ENCODE measurements at regions not wholly inside any gene's neighbourhood (a gene's known extent, or its start where the extent isn't known, plus 50 kb on each side); places are given as distances from the start of the nearest gene placed in this dataset.

DNA sequence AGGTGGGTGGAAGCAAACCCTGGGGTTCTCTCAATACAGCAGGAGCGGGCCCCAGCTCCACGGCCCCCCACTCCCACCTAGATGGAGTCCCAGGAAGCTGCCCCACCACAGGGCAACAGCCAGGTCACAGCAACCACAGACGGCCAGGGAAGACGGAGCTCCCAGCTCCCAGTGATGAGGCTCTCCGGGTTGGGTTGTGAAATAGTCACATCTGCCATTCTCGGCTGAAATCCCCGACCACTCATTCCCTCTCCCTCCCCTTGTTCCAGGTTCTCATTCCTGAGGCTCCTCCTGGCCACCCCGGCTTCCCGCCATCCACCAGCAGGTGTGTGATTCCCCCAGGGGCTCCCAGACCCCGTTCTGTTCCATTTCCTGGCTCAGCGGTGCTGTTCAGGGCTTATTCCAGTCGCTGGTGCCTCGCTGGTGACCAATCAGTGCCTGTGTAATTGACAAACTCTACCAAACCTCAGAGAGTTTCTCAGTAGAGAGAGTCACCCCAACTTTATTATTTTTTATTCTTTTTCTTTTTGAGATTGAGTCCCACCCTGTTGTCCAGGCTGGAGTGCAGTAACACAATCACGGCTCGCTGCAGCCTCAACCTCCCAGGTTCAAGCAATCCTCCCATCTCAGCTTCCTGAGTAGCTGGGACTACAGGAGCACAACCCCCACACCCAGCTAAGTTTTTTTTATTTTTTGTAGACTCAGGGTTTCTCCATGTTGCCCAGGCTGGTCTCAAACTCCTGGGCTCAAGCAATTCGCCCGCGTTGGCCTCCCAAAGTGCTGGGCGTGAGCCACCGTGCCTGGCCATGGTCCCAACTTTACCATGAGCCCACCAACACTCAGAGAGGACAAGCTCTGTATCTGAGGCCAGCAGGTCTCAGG, 63.2 kb downstream of the SHANK2 start:
- Mint-ChIP-seq H3K4me1 (no peaks in the 10 kb centered on the region), H3K27ac (no peak overlapping the region), H3K27me3 (peaks cover 0 to 17% of the 10 kb centered on the region in 2 donors), H3K4me3 (no peak overlapping the region), H3K9me3 (no peaks in the 10 kb centered on the region), H3K36me3 (no peaks in the 10 kb centered on the region)
- DNase-seq (no peak), ATAC-seq (replicated peaks) (no peak)

DNA sequence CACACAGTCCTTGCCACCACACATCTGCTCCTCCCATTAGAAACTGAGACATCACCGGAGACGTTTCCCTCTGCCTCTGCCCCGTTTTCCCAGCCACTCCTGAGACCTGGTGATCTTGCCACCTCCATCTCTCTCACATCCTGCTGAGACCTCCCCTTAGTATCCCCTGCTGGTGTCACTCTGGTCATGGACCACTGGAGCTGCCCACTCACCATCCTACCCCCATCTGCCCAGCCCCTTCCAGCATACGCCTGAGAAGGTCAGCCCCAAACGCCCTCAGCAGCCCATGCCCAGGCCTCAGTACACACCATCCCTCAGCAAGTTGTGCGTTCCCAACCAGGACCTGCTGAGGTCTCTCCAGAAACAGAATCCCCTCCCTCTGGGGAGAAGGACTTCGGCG, 64.3 kb downstream of the SHANK2 start:
- H3K4me1 Mint-ChIP-seq = no peaks in the 10 kb centered on the region
- H3K9me3 Mint-ChIP-seq = no peaks in the 10 kb centered on the region
- H3K4me3 Mint-ChIP-seq = no peak overlapping the region
- no peaks in the 10 kb centered on the region for H3K36me3 Mint-ChIP-seq
- no peak for ATAC-seq (replicated peaks)
- no peak overlapping the region for H3K27ac Mint-ChIP-seq
- peaks cover 0 to 13% of the 10 kb centered on the region in 2 donors for H3K27me3 Mint-ChIP-seq
- no peak for DNase-seq

GRCh38 chr11:71186806-71187205, 65.6 kb downstream of the SHANK2 start:
- ATAC-seq (replicated peaks) (no peak), DNase-seq (no peak)
- H3K36me3 Mint-ChIP-seq = no peaks in the 10 kb centered on the region
- no peak overlapping the region for H3K4me3 Mint-ChIP-seq
- no peaks in the 10 kb centered on the region for H3K9me3 Mint-ChIP-seq
- H3K27ac Mint-ChIP-seq = no peak overlapping the region
- H3K27me3 Mint-ChIP-seq = peaks cover 0 to 13% of the 10 kb centered on the region in 2 donors
- H3K4me1 Mint-ChIP-seq = no peaks in the 10 kb centered on the region

DNA sequence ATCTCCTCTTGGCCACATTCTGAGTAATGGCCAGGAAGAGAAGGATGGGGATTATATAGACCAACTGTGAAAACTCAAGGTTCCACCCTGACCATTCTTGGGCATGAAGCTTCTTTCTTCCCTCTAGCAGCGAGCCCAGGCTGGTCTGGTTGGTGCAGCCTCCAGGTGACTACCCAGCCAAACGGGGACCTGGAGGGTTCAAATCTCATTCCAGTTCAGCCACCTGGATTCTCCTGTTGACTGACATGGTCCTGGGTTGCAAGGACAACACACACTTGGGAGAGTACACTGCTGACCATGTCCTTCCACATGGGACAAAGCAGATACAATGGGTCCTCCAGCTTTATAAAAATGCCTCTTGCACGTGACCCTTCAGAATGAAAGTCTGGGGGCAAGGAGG, 67.0 kb downstream of the SHANK2 start:
- Mint-ChIP-seq H3K4me3 (no peak overlapping the region), H3K36me3 (no peaks in the 10 kb centered on the region), H3K27me3 (peaks cover 0 to 17% of the 10 kb centered on the region in 2 donors), H3K27ac (no peak overlapping the region), H3K4me1 (no peaks in the 10 kb centered on the region), H3K9me3 (no peaks in the 10 kb centered on the region)
- DNase-seq (no peak), ATAC-seq (replicated peaks) (no peak)

GRCh38 chr11:71184421-71185210, 67.8 kb downstream of the SHANK2 start:
- DNase-seq (no peak), ATAC-seq (replicated peaks) (no peak)
- H3K4me3 Mint-ChIP-seq = no peak overlapping the region
- H3K4me1 Mint-ChIP-seq = no peaks in the 10 kb centered on the region
- peaks cover under 1 to 22% of the 10 kb centered on the region in 2 donors for H3K27me3 Mint-ChIP-seq
- no peaks in the 10 kb centered on the region for H3K9me3 Mint-ChIP-seq
- H3K27ac Mint-ChIP-seq = no peak overlapping the region
- H3K36me3 Mint-ChIP-seq = no peaks in the 10 kb centered on the region

GRCh38 chr11:71183878-71184277, 68.5 kb downstream of the SHANK2 start:
- H3K27ac Mint-ChIP-seq = no peak overlapping the region
- H3K4me1 Mint-ChIP-seq = no peaks in the 10 kb centered on the region
- H3K27me3 Mint-ChIP-seq = peaks cover 8 to 29% of the 10 kb centered on the region in 2 donors
- DNase-seq (no peak), ATAC-seq (replicated peaks) (no peak)
- no peaks in the 10 kb centered on the region for H3K36me3 Mint-ChIP-seq
- H3K4me3 Mint-ChIP-seq = no peak overlapping the region
- no peaks in the 10 kb centered on the region for H3K9me3 Mint-ChIP-seq

DNA sequence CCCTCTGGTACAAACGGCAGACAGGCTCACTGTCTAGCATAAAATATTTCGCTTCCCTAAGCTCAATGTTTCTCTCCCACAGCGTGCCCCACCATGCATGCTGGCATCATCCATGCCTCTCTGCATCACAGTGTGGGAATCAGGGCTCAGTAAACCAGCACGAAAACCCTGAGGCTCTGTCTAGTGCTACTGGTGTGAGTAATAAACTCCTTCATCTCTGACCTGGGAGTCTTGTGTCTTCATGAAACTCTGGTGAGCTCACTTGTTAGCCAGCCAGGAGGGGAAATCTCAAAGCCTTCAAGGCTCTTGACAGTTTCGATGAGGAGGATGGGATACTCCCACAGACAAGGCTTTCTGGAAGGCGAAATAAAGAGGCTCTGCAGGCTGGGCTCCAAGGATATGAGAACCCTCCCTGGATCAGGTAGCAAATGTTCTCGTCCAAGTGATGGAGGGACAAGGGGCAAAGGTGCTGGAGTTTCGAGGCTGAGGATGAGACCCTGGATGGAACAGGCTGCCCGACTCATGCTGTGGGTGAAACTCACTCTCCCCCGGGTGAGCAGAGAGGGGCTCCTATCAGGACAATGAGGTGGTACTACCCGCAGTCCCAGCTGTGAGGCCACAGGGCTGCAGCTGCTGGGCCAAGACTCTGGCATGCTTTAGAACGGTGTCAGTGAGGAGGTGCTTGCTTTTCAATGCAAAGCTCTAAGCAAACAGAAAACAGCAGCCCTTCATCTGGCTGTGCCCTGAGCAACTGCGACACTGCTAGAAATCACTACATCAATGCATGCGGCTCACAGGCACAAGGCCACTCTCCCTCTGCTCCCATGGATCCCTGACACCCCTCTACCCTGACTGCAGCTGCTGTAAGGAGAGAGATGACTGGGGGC, 69.3 kb downstream of the SHANK2 start:
- Mint-ChIP-seq H3K27ac (no peak overlapping the region), H3K36me3 (no peaks in the 10 kb centered on the region), H3K4me3 (no peak overlapping the region), H3K9me3 (no peaks in the 10 kb centered on the region), H3K4me1 (peaks cover 0 to 2% of the 10 kb centered on the region in 2 donors), H3K27me3 (peaks cover 15 to 29% of the 10 kb centered on the region in 2 donors)
- ATAC-seq (replicated peaks) (no peak), DNase-seq (no peak)

DNA sequence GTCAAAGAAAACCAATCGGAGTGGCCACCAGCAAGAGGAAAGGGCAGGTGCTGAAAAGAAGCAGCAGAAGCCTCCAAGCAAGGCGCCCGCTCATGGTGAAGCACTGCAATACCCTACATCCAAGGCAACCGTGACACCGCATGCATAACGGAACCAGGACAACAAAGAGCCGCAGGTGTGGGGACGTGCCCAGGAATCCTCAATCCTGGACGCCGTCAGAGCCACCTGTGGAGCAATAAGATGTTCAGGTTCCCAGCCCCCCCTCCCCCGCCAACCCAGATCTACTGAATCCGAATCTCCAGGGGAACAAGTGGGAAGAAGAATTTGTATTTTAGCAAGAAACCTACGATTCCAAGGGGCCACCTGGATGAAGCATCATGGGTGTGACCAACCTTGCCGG, 70.8 kb downstream of the SHANK2 start:
- Mint-ChIP-seq H3K27ac (no peak overlapping the region), H3K36me3 (no peaks in the 10 kb centered on the region), H3K27me3 (peaks cover 21 to 27% of the 10 kb centered on the region in 2 donors), H3K4me1 (peaks cover 0 to 7% of the 10 kb centered on the region in 2 donors), H3K9me3 (peaks cover 0 to 3% of the 10 kb centered on the region in 2 donors), H3K4me3 (no peak overlapping the region)
- ATAC-seq (replicated peaks) = no peak
- no peak for DNase-seq

- Mint-ChIP-seq H3K9me3 (peaks cover 0 to 4% of the 10 kb centered on the region in 2 donors), H3K36me3 (peaks cover 0 to 2% of the 10 kb centered on the region in 2 donors), H3K27me3 (peaks cover 23 to 32% of the 10 kb centered on the region in 2 donors), H3K27ac (peak overlapping the region; percentile 65), H3K4me3 (no peak overlapping the region), H3K4me1 (peaks cover 0 to 7% of the 10 kb centered on the region in 2 donors)
- DNase-seq (no peak), ATAC-seq (replicated peaks) (no peak)
Observed at GRCh38 chr11:71180694-71181470, 71.5 kb downstream of the SHANK2 start.

- H3K36me3 Mint-ChIP-seq = peaks cover 0 to 2% of the 10 kb centered on the region in 2 donors
- no peak overlapping the region for H3K4me3 Mint-ChIP-seq
- ATAC-seq (replicated peaks) (no peak), DNase-seq (no peak)
- peaks cover 0 to 7% of the 10 kb centered on the region in 2 donors for H3K4me1 Mint-ChIP-seq
- H3K27ac Mint-ChIP-seq = no peak overlapping the region
- peaks cover 31 to 41% of the 10 kb centered on the region in 2 donors for H3K27me3 Mint-ChIP-seq
- H3K9me3 Mint-ChIP-seq = peaks cover 0 to 4% of the 10 kb centered on the region in 2 donors
Observed at GRCh38 chr11:71179877-71180605, 72.3 kb downstream of the SHANK2 start.

DNA sequence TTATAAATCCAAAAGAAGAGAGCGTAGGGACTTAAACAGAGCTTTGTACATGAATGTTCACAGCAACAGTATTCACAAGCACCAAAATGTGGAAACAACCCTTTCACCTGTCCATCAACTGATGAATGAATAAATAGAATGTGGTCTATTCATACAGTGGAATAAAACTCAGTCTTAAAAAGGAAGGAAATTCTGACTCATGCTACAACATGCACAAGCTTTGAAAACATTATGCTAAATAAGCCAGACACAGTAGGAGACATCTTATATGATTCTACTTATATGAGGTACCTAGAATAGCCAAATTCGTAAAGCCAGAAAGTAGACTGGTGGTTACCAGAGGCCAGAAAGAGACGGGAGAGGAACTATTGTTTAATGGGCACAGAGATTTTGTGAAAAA, 74.3 kb downstream of the SHANK2 start:
- DNase-seq (no peak), ATAC-seq (replicated peaks) (peak; percentile 27 to 50)
- H3K9me3 Mint-ChIP-seq = peaks cover 0 to 4% of the 10 kb centered on the region in 2 donors
- peaks cover 39 to 56% of the 10 kb centered on the region in 2 donors for H3K27me3 Mint-ChIP-seq
- H3K4me1 Mint-ChIP-seq = peaks cover 0 to 7% of the 10 kb centered on the region in 2 donors
- no peak overlapping the region for H3K27ac Mint-ChIP-seq
- H3K36me3 Mint-ChIP-seq = peaks cover 0 to 2% of the 10 kb centered on the region in 2 donors
- no peak overlapping the region for H3K4me3 Mint-ChIP-seq

DNA sequence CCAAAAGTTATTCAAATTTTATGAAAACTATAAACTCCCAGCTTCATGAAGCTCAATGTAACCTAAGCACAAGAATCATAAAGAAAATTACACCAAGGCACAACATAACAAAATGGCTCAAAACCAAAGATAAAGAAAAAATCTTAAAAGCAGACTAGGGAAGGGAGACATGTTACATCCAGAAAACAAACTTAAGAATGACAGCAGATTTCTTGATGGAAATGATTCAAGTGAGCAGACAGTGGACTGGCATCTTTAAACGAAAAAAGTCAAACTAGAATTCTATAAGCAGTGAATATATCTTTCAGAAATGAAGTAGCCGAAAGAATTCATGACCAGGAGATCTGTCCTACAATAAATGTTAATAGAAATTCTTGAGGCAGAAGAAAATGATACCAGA, 75.6 kb downstream of the SHANK2 start:
- H3K27me3 Mint-ChIP-seq = peaks cover 41 to 57% of the 10 kb centered on the region in 2 donors
- H3K36me3 Mint-ChIP-seq = peaks cover 0 to 2% of the 10 kb centered on the region in 2 donors
- DNase-seq = no peak
- H3K4me1 Mint-ChIP-seq = peaks cover 0 to 7% of the 10 kb centered on the region in 2 donors
- peaks cover 0 to 4% of the 10 kb centered on the region in 2 donors for H3K9me3 Mint-ChIP-seq
- no peak overlapping the region for H3K4me3 Mint-ChIP-seq
- H3K27ac Mint-ChIP-seq = no peak overlapping the region
- ATAC-seq (replicated peaks) = no peak

DNA sequence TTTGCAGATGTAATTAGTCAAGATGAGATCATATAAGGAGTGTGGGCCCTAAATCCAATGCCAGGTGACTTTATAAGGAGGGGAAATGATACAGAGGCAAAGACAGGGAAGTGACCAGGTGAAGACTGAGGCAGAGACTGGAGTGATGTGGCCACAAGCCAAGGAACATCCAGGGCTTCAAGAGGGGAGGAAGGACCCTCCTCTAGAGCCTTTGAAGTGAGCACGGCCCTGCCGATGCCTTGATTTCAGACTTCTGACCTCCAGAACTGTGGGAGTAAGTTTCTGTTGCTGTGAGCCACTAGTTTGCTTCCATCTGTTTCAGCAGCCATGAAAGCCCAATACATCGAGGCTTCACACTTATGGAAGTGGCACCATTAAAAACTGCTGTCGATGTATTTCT, 78.7 kb downstream of the SHANK2 start:
- H3K4me1 Mint-ChIP-seq = peaks cover 0 to 7% of the 10 kb centered on the region in 2 donors
- ATAC-seq (replicated peaks) = no peak
- no peak overlapping the region for H3K4me3 Mint-ChIP-seq
- H3K27me3 Mint-ChIP-seq = peaks cover 29 to 54% of the 10 kb centered on the region in 2 donors
- peaks cover 0 to 4% of the 10 kb centered on the region in 2 donors for H3K9me3 Mint-ChIP-seq
- no peak overlapping the region for H3K27ac Mint-ChIP-seq
- peaks cover 0 to 2% of the 10 kb centered on the region in 2 donors for H3K36me3 Mint-ChIP-seq
- DNase-seq = no peak

All from stimulated activated naive B cell treated with anti-CD40 and anti-IgM and Interleukin-4, amounts not matched to agents 10 μg/mL and 1 μg/mL and 100 μg/mL, for 72 hours (primary cell).